NCI-H510A treated with DMSO at 0.1 percent for 48 hours (cell line): ENCODE measurements at regions not wholly inside any gene's neighbourhood (a gene's known extent, or its start where the extent isn't known, plus 50 kb on each side); places are given as distances from the start of the nearest gene placed in this dataset.
"Not testable (repeated sequence)": the region's sequence is repeated elsewhere in the genome, so short reads cannot be mapped to it uniquely, and the experiment has no call there.

Experiments used
- DNase-seq: peaks from one replicate; lab custom pipeline; 2025; lab: John Stamatoyannopoulos, UW

GRCh38 chr14:27799066-27800028, 967.2 kb upstream of the FOXG1 start:
- DNase-seq, result not testable (repeated sequence)

- DNase-seq, result not testable (repeated sequence)
These were observed 948.7 kb upstream of the FOXG1 start for GRCh38 chr14:27817746-27818430.

GRCh38 chr14:27826149-27826548, 940.4 kb upstream of the FOXG1 start:
- DNase-seq, result not testable (repeated sequence)

GRCh38 chr14:27831978-27832377, 934.6 kb upstream of the FOXG1 start:
- DNase-seq, result not testable (repeated sequence)

GRCh38 chr14:27833001-27833400, 933.6 kb upstream of the FOXG1 start:
- not testable (repeated sequence) for DNase-seq

GRCh38 chr14:27836386-27836785, 930.2 kb upstream of the FOXG1 start:
- no peak for DNase-seq

- no peak for DNase-seq
These were observed 921.2 kb upstream of the FOXG1 start for GRCh38 chr14:27845241-27845850.

GRCh38 chr14:27845902-27846301, 920.7 kb upstream of the FOXG1 start:
- no peak for DNase-seq

GRCh38 chr14:27847480-27847879, 919.1 kb upstream of the FOXG1 start:
- not testable (repeated sequence) for DNase-seq

GRCh38 chr14:27849193-27849592, 917.4 kb upstream of the FOXG1 start:
- not testable (repeated sequence) for DNase-seq

- DNase-seq, result no peak
These were observed 903.9 kb upstream of the FOXG1 start for GRCh38 chr14:27862684-27863083.

- no peak for DNase-seq
These were observed 903.4 kb upstream of the FOXG1 start for GRCh38 chr14:27863166-27863565.

GRCh38 chr14:27881063-27881462, 885.5 kb upstream of the FOXG1 start:
- DNase-seq, result no peak

GRCh38 chr14:27881646-27882045, 884.9 kb upstream of the FOXG1 start:
- DNase-seq, result no peak

GRCh38 chr14:27886256-27886655, 880.3 kb upstream of the FOXG1 start:
- no peak for DNase-seq

GRCh38 chr14:27890259-27890658, 876.3 kb upstream of the FOXG1 start:
- no peak for DNase-seq

- not testable (repeated sequence) for DNase-seq
These were observed 858.1 kb upstream of the FOXG1 start for GRCh38 chr14:27908484-27908883.

- DNase-seq, result no peak
These were observed 850.3 kb upstream of the FOXG1 start for GRCh38 chr14:27916326-27916725.

- DNase-seq, result no peak
These were observed 848.7 kb upstream of the FOXG1 start for GRCh38 chr14:27917896-27918295.

- no peak for DNase-seq
These were observed 839.1 kb upstream of the FOXG1 start for GRCh38 chr14:27927519-27927918.

- DNase-seq, result no peak
These were observed 836.7 kb upstream of the FOXG1 start for GRCh38 chr14:27929797-27930347.

- no peak for DNase-seq
These were observed 828.2 kb upstream of the FOXG1 start for GRCh38 chr14:27938392-27938791.
